ENCODE measurements at regions not wholly inside any gene's neighbourhood (a gene's known extent, or its start where the extent isn't known, plus 50 kb on each side); places are given as distances from the start of the nearest gene placed in this dataset.
"Not testable (repeated sequence)": the region's sequence is repeated elsewhere in the genome, so short reads cannot be mapped to it uniquely, and the experiment has no call there.

GRCh38 chr2:66170744-66171330 is 264.1 kb upstream of the MEIS1 start:
- peak; percentile 86 for DNase-seq

DNA sequence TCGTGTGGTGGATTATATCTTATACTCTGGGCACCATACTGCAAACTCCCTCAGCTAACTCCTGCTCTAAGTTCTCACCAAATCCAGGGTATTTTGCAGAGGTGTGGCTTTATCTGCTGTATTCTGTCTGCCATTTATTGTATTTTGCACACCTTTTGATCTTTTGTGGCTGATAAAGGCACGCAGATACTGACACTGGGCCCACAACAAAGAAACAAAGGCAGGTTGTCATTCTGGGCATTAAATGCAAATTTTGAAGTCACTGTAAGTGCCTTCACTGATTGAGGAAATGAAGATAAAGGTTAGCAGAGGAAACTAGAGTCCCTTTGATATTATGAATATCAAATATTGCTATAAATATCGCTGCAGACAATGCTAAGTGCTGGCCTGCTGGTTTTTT is 265.8 kb upstream of the MEIS1 start:
- DNase-seq = no peak

DNA sequence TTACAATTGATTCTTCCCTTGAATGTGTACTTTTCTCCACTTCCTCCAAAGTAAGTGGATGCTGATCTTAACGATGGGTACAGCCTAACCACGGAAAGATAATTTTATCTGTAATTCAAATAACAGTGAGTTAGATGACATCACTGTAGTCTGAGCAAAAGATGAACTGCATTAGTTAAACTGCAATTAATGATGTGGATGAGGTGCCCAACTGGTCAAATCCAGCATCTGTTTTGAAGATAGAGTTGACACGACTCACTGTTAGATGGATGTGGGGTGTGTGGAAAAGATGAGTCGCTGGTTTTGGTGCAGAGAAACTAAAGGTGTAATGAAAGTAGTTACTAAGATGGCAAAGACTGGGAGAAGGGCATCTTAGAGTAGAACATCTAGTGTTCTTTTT is 270.5 kb upstream of the MEIS1 start:
- no peak for DNase-seq

GRCh38 chr2:66156171-66156570 is 278.8 kb upstream of the MEIS1 start:
- DNase-seq = no peak

GRCh38 chr2:66153941-66154340 is 281.0 kb upstream of the MEIS1 start:
- no peak for DNase-seq

DNA sequence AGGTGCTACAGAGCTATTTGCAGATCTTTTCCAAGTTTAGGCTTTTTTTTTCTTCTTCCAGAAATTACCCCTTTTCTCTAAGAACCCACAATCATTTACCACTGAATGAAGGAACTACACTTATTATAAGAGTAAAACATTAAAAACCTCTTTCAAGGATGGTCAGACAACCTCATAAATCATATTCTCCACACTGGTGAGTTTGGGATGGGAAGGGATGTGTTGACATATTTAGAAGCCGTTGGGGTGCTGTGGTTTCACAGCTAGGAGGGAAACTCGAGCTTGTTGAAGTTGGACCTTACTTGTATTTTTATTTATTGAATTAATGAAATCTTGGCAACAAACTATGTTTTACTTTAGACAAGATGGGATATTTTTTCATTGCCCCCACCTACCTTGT is 289.4 kb upstream of the MEIS1 start:
- DNase-seq = no peak

- not testable (repeated sequence) for DNase-seq
Observed at GRCh38 chr2:66144324-66144723, 290.6 kb upstream of the MEIS1 start.

- no peak for DNase-seq
Observed at GRCh38 chr2:66137606-66138130, 297.3 kb upstream of the MEIS1 start.

DNA sequence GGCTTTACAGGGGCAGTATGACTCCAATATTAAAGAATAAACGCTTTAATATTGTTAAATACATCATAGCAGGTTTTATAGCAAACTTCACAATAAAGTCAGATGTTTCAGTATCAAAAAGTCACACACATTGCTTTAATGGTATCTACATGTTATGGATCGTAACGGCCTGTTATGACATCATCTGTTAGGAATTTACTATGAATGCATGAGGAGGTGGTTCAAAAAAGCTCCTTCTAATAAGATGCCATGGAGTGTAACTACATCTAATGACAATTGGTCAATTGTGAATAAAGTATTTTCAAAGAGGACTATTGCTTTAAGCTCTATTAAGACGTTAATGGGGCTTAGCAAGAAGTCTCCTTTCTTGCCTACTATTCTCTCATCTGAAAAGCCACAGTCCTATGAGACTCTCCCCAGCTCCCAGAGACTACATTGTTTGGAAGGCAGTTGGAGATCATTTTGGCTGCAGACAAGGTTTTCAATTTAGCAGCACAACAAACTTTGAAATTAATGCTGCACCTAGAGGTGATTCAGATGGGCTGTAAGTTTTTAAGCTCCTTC is 300.7 kb upstream of the MEIS1 start:
- DNase-seq = no peak

GRCh38 chr2:66127656-66128055 is 307.3 kb upstream of the MEIS1 start:
- no peak for DNase-seq

- DNase-seq = no peak
Observed at GRCh38 chr2:66127061-66127460, 307.9 kb upstream of the MEIS1 start.

DNA sequence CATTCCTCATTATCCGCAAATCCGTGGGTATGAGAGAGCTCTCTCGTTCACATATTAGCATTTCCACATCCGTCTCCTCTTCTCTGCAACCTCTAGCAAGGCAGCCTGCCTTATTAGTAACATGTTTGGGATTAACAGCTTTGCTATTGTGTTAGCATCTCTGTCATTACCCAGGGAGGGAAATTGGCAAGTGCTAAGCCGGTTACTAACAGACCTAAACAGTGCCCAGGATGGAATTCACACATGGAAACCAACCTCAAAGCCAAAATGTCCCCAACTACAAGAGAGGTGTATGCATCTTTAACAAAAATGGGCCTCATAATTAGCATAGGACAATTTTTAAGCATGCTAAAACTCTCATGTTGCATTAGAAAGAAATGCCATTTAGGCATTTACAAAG is 309.0 kb upstream of the MEIS1 start:
- DNase-seq = no peak

GRCh38 chr2:66122516-66122915 is 312.4 kb upstream of the MEIS1 start:
- no peak for DNase-seq

DNA sequence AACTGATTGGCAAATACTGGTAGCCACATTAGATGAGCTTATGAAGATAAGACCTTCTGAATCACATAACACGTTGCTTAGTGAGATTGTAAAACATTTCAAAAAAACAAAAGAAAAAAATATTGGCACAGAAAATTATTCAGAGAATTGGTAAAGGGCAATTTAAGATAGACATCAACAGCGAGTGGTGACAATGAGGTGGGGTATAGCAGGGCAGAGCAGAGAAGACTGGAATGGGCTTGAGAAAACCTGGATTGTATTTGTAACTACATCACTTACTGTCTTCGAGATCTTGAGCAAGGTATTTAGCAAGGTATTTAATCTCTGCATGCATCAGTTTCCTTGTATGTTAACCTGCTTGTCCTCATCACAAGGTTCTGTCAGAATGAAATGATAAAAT is 313.0 kb upstream of the MEIS1 start:
- no peak for DNase-seq

- no peak for DNase-seq
Observed at GRCh38 chr2:66113988-66114625, 320.8 kb upstream of the MEIS1 start.

GRCh38 chr2:66111706-66112105 is 323.2 kb upstream of the MEIS1 start:
- no peak for DNase-seq

DNA sequence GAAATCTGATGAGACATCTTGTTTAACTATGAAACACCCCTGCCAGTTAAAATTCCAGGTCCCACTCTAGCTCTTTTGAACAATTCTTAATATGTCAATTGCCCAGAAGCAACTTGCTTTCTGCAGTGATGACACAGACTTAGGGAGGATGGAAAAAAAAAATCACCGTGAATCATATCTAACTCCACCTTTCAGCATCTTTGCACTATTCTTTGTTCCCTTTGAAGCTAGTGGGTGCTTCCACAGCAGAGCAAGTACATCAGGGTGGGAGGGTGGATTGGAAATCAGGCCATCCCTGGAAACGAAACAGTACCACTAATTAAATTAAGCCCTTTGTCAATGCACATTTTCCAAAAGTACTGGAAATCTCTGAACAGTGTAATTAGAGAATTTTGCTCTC is 324.3 kb upstream of the MEIS1 start:
- no peak for DNase-seq

DNA sequence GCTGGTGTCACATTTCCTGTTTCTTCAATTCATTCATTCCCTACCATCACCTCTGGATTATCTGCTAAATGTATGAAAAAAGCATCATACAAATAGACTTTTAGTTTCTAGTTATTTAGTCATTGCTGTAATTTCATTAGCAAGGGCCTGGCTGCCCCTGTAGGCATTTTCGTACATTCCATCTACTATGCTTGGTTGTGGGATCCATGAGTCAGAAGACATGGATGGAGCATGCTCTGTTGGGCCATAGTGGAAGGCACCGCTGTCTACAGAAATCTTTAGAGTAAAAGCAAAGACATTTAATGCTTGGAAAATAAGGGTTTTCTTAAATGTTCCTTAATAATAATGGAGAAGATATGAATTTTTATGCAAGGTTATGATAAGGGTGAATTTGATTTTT is 324.8 kb upstream of the MEIS1 start:
- DNase-seq = no peak

DNA sequence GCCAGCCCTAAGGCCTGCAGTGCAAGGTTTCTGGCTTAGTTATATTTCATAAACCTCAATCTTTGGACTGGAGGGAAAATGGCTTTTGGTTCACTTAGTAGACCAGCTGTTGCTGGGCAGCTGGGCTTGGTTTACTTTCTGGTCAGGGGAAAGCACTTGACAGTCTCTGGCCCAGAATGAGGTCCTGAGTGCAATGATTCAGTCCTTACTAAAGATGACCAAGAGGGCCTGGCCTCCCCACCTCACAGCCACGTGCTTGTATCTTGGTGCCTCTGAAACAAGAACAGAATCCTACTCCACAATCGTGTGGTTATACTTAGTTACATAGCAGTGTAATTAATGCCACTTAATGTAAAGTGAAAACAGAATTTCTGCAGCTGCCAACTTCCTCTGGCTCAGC is 325.5 kb upstream of the MEIS1 start:
- no peak for DNase-seq

- no peak for DNase-seq
Observed at GRCh38 chr2:66105066-66105753, 329.7 kb upstream of the MEIS1 start.

DNA sequence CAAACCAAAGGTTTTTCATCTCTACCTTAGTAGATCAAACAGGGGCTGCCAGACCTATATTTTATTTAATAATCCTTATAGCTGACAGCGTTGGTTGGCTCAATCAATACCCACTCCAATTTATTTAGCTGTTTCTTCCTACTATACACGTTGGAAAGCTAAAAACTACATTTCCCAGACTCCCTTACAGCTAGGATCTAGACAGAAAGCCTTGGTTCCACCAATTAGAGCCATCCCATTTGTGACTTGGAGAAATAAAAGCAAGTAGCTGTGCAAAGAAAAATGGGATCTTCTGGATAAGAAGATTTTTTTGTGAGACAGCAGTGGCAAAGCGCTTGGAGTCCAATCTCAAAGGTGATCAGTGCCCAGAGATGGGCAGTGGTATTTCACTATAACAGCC is 331.3 kb upstream of the MEIS1 start:
- DNase-seq = no peak

DNA sequence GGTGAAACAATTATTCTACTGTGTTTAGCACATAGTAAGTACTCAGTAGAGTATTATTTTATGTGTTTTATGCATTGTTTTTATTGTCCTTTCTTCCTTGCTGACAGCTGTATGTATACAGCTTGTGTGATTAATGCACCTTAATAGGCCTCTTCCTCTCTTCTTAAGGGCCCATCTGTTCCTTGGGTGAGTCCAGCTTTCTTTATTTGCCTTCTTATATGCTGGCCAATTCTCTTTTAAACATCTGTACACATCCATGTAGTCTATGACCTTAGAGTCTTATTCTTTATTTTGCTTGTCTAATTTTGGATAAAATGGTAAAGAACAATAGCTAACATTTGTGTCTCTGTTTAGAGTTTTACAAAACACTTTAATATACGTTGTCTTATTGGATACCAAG is 333.7 kb upstream of the MEIS1 start:
- no peak for DNase-seq

- no peak for DNase-seq
Observed at GRCh38 chr2:66095820-66096345, 339.0 kb upstream of the MEIS1 start.

DNA sequence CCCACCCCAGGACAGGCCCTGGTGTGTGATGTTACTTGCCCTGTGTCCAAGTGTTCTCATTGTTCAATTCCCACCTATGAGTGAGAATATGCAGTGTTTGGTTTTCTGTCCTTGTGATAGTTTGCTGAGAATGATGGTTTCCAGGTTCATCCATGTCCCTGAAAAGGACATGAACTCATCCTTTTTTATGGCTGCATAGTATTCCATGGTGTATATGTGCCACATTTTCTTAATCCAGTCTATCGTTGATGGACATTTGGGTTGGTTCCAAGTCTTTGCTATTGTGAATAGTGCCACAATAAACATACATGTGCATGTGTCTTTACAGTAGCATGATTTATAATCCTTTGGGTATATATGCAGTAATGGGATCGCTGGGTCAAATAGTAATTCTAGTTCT is 340.2 kb upstream of the MEIS1 start:
- DNase-seq = not testable (repeated sequence)
